PC-9 (cell line): ENCODE measurements at regions not wholly inside any gene's neighbourhood (a gene's known extent, or its start where the extent isn't known, plus 50 kb on each side); places are given as distances from the start of the nearest gene placed in this dataset.

ENCODE experiments used
- BruUV-seq: library from RNA; stranded (reverse); fragments of 400-500 nt; replicated peaks from 2 replicates; lab custom pipeline; 2021; lab: Mats Ljungman, UMichigan
- CTCF ChIA-PET: fragments of 300-600 bp; sonication (Branson Sonifier 250); formaldehyde crosslinking; loops from one replicate; lab custom pipeline; 2022; ENCODE audit warnings: antibody characterized with exemption; lab: Charles Lee
- POLR2A ChIA-PET: fragments of 300-600 bp; sonication (Branson Sonifier 250); formaldehyde crosslinking; loops from one replicate; lab custom pipeline; 2022; ENCODE audit warnings: antibody characterized with exemption; ENCODE audit not compliant: unreplicated experiment; lab: Charles Lee
- DNase-seq, 2 experiments: peaks; one replicate each; pipeline versions ENCODE4 v3.0.0 to v3.0.0-alpha.2; 2015 to 2022; ENCODE audit warnings: mixed read lengths in 1 of 2
- H2AFZ ChIP-seq: fragments of 200-600 bp; sonication (generic); 2 replicates; pipeline ENCODE4 v1.8.1; 2017; ENCODE audit warnings: antibody characterized with exemption
- H3F3A ChIP-seq: fragments of 200-600 bp; sonication (generic); 2 replicates; pipeline ENCODE4 v1.8.1; 2017; ENCODE audit warnings: antibody characterized with exemption, mild to moderate bottlenecking, low read depth; ENCODE audit not compliant: insufficient read depth
- H3K27ac ChIP-seq: fragments of 200-600 bp; sonication (generic); 2 replicates; pipeline ENCODE4 v1.6.1; 2016; ENCODE audit warnings: mixed run types
- H3K27me3 ChIP-seq: fragments of 200-600 bp; sonication (generic); 2 replicates; pipeline ENCODE4 v1.6.1; 2016; ENCODE audit warnings: low read depth, mixed run types; ENCODE audit not compliant: insufficient read depth
- H3K36me3 ChIP-seq: fragments of 200-600 bp; sonication (generic); 2 replicates; pipeline ENCODE4 v1.6.1; 2016; ENCODE audit warnings: low read depth, mixed run types
- H3K4me1 ChIP-seq: fragments of 200-600 bp; sonication (generic); replicated peaks from 2 replicates; pipeline ENCODE4 v1.6.1; 2016; ENCODE audit warnings: mixed run types; ENCODE audit not compliant: insufficient read depth
- H3K4me2 ChIP-seq: fragments of 200-600 bp; sonication (generic); 2 replicates; pipeline ENCODE4 v1.6.1; 2017; ENCODE audit warnings: mixed run types
- H3K4me3 ChIP-seq: fragments of 200-600 bp; sonication (generic); 2 replicates; pipeline ENCODE4 v1.6.1; 2016; ENCODE audit warnings: mixed run types
- H3K79me2 ChIP-seq: fragments of 200-600 bp; sonication (generic); 2 replicates; pipeline ENCODE4 v1.6.1; 2017; ENCODE audit warnings: low read depth, mixed run types
- H3K9me2 ChIP-seq: fragments of 200-600 bp; sonication (generic); 2 replicates; pipeline ENCODE4 v1.8.1; 2017; ENCODE audit warnings: mild to moderate bottlenecking; ENCODE audit not compliant: insufficient read depth
- H3K9me3 ChIP-seq: fragments of 200-600 bp; sonication (generic); 2 replicates; pipeline ENCODE4 v1.8.1; 2016; ENCODE audit warnings: low read depth; ENCODE audit not compliant: insufficient read depth
- H4K20me1 ChIP-seq: fragments of 200-600 bp; sonication (generic); 2 replicates; pipeline ENCODE4 v1.8.1; 2017; ENCODE audit not compliant: insufficient read depth
- CTCF ChIP-seq: fragments of 200-600 bp; sonication (generic); conservative IDR thresholded peaks from 2 replicates; pipeline ENCODE4 v1.6.1; 2017; ENCODE audit warnings: mixed run types, antibody characterized with exemption, mild to moderate bottlenecking, moderate library complexity
- EZH2 ChIP-seq: fragments of 200-600 bp; sonication (generic); IDR thresholded peaks from 2 replicates; pipeline ENCODE4 v1.8.0; 2017; ENCODE audit warnings: antibody characterized with exemption, low read depth
- intact Hi-C: fragments of 100-400 bp; cut with micrococcal nuclease; formaldehyde crosslinking; loops from one replicate; pipeline ENCODE4 v1.10.0; 2022; ENCODE audit not compliant: unreplicated experiment

GRCh38 chr16:49195237-49195548 is 86.4 kb downstream of the CBLN1 start:
- no peak overlapping the region for H3K27ac ChIP-seq
- intact Hi-C loops: no loop called here
- no peaks in the 10 kb centered on the region for H3K79me2 ChIP-seq
- CTCF ChIA-PET: no interaction called here
- no peaks in the 10 kb centered on the region for H3K27me3 ChIP-seq
- H3K36me3 ChIP-seq: no peaks in the 10 kb centered on the region
- no peak overlapping the region for H3K4me2 ChIP-seq
- no peaks in the 10 kb centered on the region for H3F3A ChIP-seq
- H3K4me3 ChIP-seq: no peak overlapping the region
- H4K20me1 ChIP-seq: no peaks in the 10 kb centered on the region
- TF ChIP-seq CTCF (no peak), EZH2 (no peak)
- no peaks in the 10 kb centered on the region for H3K9me2 ChIP-seq
- no peak for DNase-seq
- no peaks in the 10 kb centered on the region for H3K9me3 ChIP-seq
- H3K4me1 ChIP-seq: no peaks in the 10 kb centered on the region
- no peak overlapping the region for H2AFZ ChIP-seq
- POLR2A ChIA-PET: no interaction called here
- no TSS peak for BruUV-seq

GRCh38 chr16:49194537-49195236 is 87.0 kb downstream of the CBLN1 start:
- Histone ChIP-seq H3K27me3 (no peaks in the 10 kb centered on the region), H3K36me3 (no peaks in the 10 kb centered on the region), H3F3A (no peaks in the 10 kb centered on the region), H2AFZ (no peak overlapping the region), H4K20me1 (no peaks in the 10 kb centered on the region), H3K4me1 (no peaks in the 10 kb centered on the region), H3K9me2 (no peaks in the 10 kb centered on the region), H3K4me3 (no peak overlapping the region), H3K27ac (no peak overlapping the region), H3K4me2 (no peak overlapping the region), H3K9me3 (no peaks in the 10 kb centered on the region), H3K79me2 (no peaks in the 10 kb centered on the region)
- TF ChIP-seq EZH2 (no peak), CTCF (no peak)
- no peak for DNase-seq
- ChIA-PET CTCF (no interaction called here), POLR2A (no interaction called here)
- intact Hi-C loops: no loop called here
- no TSS peak for BruUV-seq

- Histone ChIP-seq H4K20me1 (no peaks in the 10 kb centered on the region), H3K4me1 (no peaks in the 10 kb centered on the region), H2AFZ (no peak overlapping the region), H3K9me3 (no peaks in the 10 kb centered on the region), H3K27ac (no peak overlapping the region), H3K4me3 (no peak overlapping the region), H3K4me2 (no peak overlapping the region), H3F3A (no peaks in the 10 kb centered on the region), H3K79me2 (no peaks in the 10 kb centered on the region), H3K9me2 (no peaks in the 10 kb centered on the region), H3K36me3 (no peaks in the 10 kb centered on the region), H3K27me3 (no peaks in the 10 kb centered on the region)
- ChIA-PET POLR2A (no interaction called here), CTCF (no interaction called here)
- TF ChIP-seq CTCF (no peak), EZH2 (no peak)
- DNase-seq: no peak
- BruUV-seq: no TSS peak
- intact Hi-C loops: no loop called here
Observed at GRCh38 chr16:49193596-49193995, 88.0 kb downstream of the CBLN1 start.
